ENCODE measurements at regions not wholly inside any gene's neighbourhood (a gene's known extent, or its start where the extent isn't known, plus 50 kb on each side); places are given as distances from the start of the nearest gene placed in this dataset.

GRCh38 chr13:40017662-40018262, 362.3 kb downstream of the COG6 start:
- TF ChIP-seq CTCF (IDR thresholded peaks at IDR 0.05) (no peak), POLR2AphosphoS5 (IDR thresholded peaks at IDR 0.05) (no peak)
